ENCODE measurements at regions not wholly inside any gene's neighbourhood (a gene's known extent, or its start where the extent isn't known, plus 50 kb on each side); places are given as distances from the start of the nearest gene placed in this dataset.

GRCh38 chr13:22040810-22041364, 370.0 kb downstream of the FGF9 start:
- FAIRE-seq (no peak), DNase-seq (ENCODE audit: low read depth, low spot score) (no peak)
- H3K9me3 ChIP-seq (ENCODE audit: control insufficient read depth, low read depth, low read length), result no peaks in the 10 kb centered on the region
- peak overlapping the region in 2 of 3 experiments; percentile 8 to 26 for H3K4me3 ChIP-seq (ENCODE audit: control insufficient read depth in 2 of 3, extremely low read depth in 1 of 3, insufficient read depth in 2 of 3, low read depth in 1 of 3, low read length in 3 of 3)
- TF ChIP-seq EZH2 (IDR thresholded peaks at IDR 0.05; ENCODE audit: low read length) (no peak), CTCF (optimal IDR thresholded peaks at IDR 0.05 in 1 of 3, IDR thresholded peaks at IDR 0.05 in 1 of 3, conservative IDR thresholded peaks at IDR 0.05 in 1 of 3; ENCODE audit: extremely low read depth in 1 of 3, insufficient read depth in 2 of 3, low read length in 3 of 3) (no peak)
- H3K4me2 ChIP-seq (ENCODE audit: control insufficient read depth, extremely low read depth, insufficient read depth, low read depth, low read length), result no peak overlapping the region
- H3K27ac ChIP-seq (ENCODE audit: control insufficient read depth, insufficient read depth, low read length), result no peak overlapping the region
- H3K27me3 ChIP-seq (ENCODE audit: control insufficient read depth, extremely low read depth, insufficient read depth, low read length), result no peaks in the 10 kb centered on the region
- H3K9ac ChIP-seq (ENCODE audit: control insufficient read depth, extremely low read depth, insufficient read depth, low read length), result no peak overlapping the region
- H3K9me1 ChIP-seq (ENCODE audit: control insufficient read depth, extremely low read depth, insufficient read depth, low read length), result no peaks in the 10 kb centered on the region
- H2AFZ ChIP-seq (ENCODE audit: control insufficient read depth, low read length), result no peak overlapping the region
- dilution Hi-C loops (cut with MboI; ENCODE audit: extremely low pct_ligation_motif_present, low sequenced_read_pairs), result no loop called here
- no peaks in the 10 kb centered on the region for H3K79me2 ChIP-seq (ENCODE audit: control insufficient read depth, insufficient read depth, low read length)
- no peaks in the 10 kb centered on the region for H4K20me1 ChIP-seq (ENCODE audit: control insufficient read depth, extremely low read depth, insufficient read depth, low read length)
- no peaks in the 10 kb centered on the region for H3K4me1 ChIP-seq (ENCODE audit: control insufficient read depth, extremely low read depth, insufficient read depth, low read length)
- H3K36me3 ChIP-seq (ENCODE audit: control insufficient read depth in 2 of 2, extremely low read depth in 1 of 2, insufficient read depth in 2 of 2, low read length in 2 of 2), result no peaks in the 10 kb centered on the region

- H3K27ac ChIP-seq (ENCODE audit: control insufficient read depth, insufficient read depth, low read length), result no peak overlapping the region
- no peak overlapping the region for H3K9ac ChIP-seq (ENCODE audit: control insufficient read depth, extremely low read depth, insufficient read depth, low read length)
- DNase-seq (ENCODE audit: low read depth, low spot score) (no peak), FAIRE-seq (no peak)
- H3K4me1 ChIP-seq (ENCODE audit: control insufficient read depth, extremely low read depth, insufficient read depth, low read length), result no peaks in the 10 kb centered on the region
- no peaks in the 10 kb centered on the region for H3K36me3 ChIP-seq (ENCODE audit: control insufficient read depth in 2 of 2, extremely low read depth in 1 of 2, insufficient read depth in 2 of 2, low read length in 2 of 2)
- dilution Hi-C loops (cut with MboI; ENCODE audit: extremely low pct_ligation_motif_present, low sequenced_read_pairs), result no loop called here
- no peaks in the 10 kb centered on the region for H3K9me3 ChIP-seq (ENCODE audit: control insufficient read depth, low read depth, low read length)
- TF ChIP-seq CTCF (optimal IDR thresholded peaks at IDR 0.05 in 1 of 3, IDR thresholded peaks at IDR 0.05 in 1 of 3, conservative IDR thresholded peaks at IDR 0.05 in 1 of 3; ENCODE audit: extremely low read depth in 1 of 3, insufficient read depth in 2 of 3, low read length in 3 of 3) (no peak), EZH2 (IDR thresholded peaks at IDR 0.05; ENCODE audit: low read length) (no peak)
- H2AFZ ChIP-seq (ENCODE audit: control insufficient read depth, low read length), result no peak overlapping the region
- no peak overlapping the region for H3K4me3 ChIP-seq (ENCODE audit: control insufficient read depth in 2 of 3, extremely low read depth in 1 of 3, insufficient read depth in 2 of 3, low read depth in 1 of 3, low read length in 3 of 3)
- H3K79me2 ChIP-seq (ENCODE audit: control insufficient read depth, insufficient read depth, low read length), result no peaks in the 10 kb centered on the region
- H3K27me3 ChIP-seq (ENCODE audit: control insufficient read depth, extremely low read depth, insufficient read depth, low read length), result no peaks in the 10 kb centered on the region
- H4K20me1 ChIP-seq (ENCODE audit: control insufficient read depth, extremely low read depth, insufficient read depth, low read length), result no peaks in the 10 kb centered on the region
- H3K9me1 ChIP-seq (ENCODE audit: control insufficient read depth, extremely low read depth, insufficient read depth, low read length), result no peaks in the 10 kb centered on the region
- no peak overlapping the region for H3K4me2 ChIP-seq (ENCODE audit: control insufficient read depth, extremely low read depth, insufficient read depth, low read depth, low read length)
Observed at GRCh38 chr13:22041741-22042140, 370.9 kb downstream of the FGF9 start.

Measured in keratinocyte (primary cell).